GM23338 (cell line): ENCODE measurements at regions not wholly inside any gene's neighbourhood (a gene's known extent, or its start where the extent isn't known, plus 50 kb on each side); places are given as distances from the start of the nearest gene placed in this dataset.
A peak's percentile ranks its signal among the peaks of the same experiment; 100 is the strongest.

Experiments
- CREB1 ChIP-seq: fragments of 250-450 bp; sonication (Bioruptor Pico); IDR thresholded peaks from 2 replicates; pipeline ENCODE4 v1.5.0; 2020; ENCODE audit warnings: low read depth, mild to moderate bottlenecking, moderate library complexity
- CTCF ChIP-seq, 2 experiments: fragments of 200-600 bp in 1 of 2; sonication (generic) in 1 of 2; conservative IDR thresholded peaks; 2 replicates each; pipeline versions ENCODE4 v1.5.1 to v1.6.1; 2016 to 2017; ENCODE audit warnings: antibody characterized with exemption in 2 of 2, low read depth in 2 of 2, mild to moderate bottlenecking in 2 of 2, moderate library complexity in 1 of 2
- ETS1 ChIP-seq: IDR thresholded peaks from 2 replicates; pipeline ENCODE4 v1.6.1; 2016; ENCODE audit warnings: antibody characterized with exemption
- EZH2 ChIP-seq: fragments of 200-600 bp; sonication (generic); IDR thresholded peaks from one replicate; pipeline ENCODE4 v1.8.0; 2017; ENCODE audit warnings: antibody characterized with exemption, mild to moderate bottlenecking, low read depth; ENCODE audit not compliant: unreplicated experiment
- EZH2phosphoT487 ChIP-seq: fragments of 200-600 bp; sonication (generic); IDR thresholded peaks from one replicate; pipeline ENCODE4 v1.8.1; 2018; ENCODE audit warnings: antibody characterized with exemption; ENCODE audit not compliant: unreplicated experiment
- JUNB ChIP-seq: IDR thresholded peaks from one replicate; pipeline ENCODE4 v1.6.1; 2016; ENCODE audit warnings: antibody characterized with exemption; ENCODE audit not compliant: unreplicated experiment
- NANOG ChIP-seq: IDR thresholded peaks from 2 replicates; pipeline ENCODE4 v1.6.1; 2016; ENCODE audit warnings: antibody characterized with exemption, borderline replicate concordance
- POLR2AphosphoS5 ChIP-seq: IDR thresholded peaks from 2 replicates; pipeline ENCODE4 v1.6.1; 2016; ENCODE audit warnings: antibody characterized with exemption, low read depth
- STAT1 ChIP-seq: IDR thresholded peaks from one replicate; pipeline ENCODE4 v1.6.1; 2016; ENCODE audit warnings: antibody characterized with exemption; ENCODE audit not compliant: unreplicated experiment
- ZNF114 ChIP-seq: fragments of 250-450 bp; sonication (Bioruptor Pico); IDR thresholded peaks from 2 replicates; pipeline ENCODE4 v1.5.0; 2020; ENCODE audit warnings: mild to moderate bottlenecking, moderate library complexity
- ZNF462 ChIP-seq: fragments of 250-450 bp; sonication (Bioruptor Pico); IDR thresholded peaks from 2 replicates; pipeline ENCODE4 v1.5.0; 2020; ENCODE audit warnings: mild to moderate bottlenecking, moderate library complexity
- TF ChIP-seq, protein P1 (sequence below): IDR thresholded peaks from one replicate; pipeline ENCODE4 v1.6.1; 2018; ENCODE audit warnings: antibody characterized with exemption; ENCODE audit not compliant: unreplicated experiment

GRCh38 chr15:70259640-70260508 lies 162.2 kb upstream of the TLE3 start:
- TF ChIP-seq CTCF (conservative IDR thresholded peaks at IDR 0.05; ENCODE audit: low read depth in 2 of 2) = peak; percentile 48 to 66
- no peak for TF ChIP-seq JUNB
- no peak for TF ChIP-seq EZH2phosphoT487
- no peak for TF ChIP-seq EZH2
- TF ChIP-seq, protein P1, sequence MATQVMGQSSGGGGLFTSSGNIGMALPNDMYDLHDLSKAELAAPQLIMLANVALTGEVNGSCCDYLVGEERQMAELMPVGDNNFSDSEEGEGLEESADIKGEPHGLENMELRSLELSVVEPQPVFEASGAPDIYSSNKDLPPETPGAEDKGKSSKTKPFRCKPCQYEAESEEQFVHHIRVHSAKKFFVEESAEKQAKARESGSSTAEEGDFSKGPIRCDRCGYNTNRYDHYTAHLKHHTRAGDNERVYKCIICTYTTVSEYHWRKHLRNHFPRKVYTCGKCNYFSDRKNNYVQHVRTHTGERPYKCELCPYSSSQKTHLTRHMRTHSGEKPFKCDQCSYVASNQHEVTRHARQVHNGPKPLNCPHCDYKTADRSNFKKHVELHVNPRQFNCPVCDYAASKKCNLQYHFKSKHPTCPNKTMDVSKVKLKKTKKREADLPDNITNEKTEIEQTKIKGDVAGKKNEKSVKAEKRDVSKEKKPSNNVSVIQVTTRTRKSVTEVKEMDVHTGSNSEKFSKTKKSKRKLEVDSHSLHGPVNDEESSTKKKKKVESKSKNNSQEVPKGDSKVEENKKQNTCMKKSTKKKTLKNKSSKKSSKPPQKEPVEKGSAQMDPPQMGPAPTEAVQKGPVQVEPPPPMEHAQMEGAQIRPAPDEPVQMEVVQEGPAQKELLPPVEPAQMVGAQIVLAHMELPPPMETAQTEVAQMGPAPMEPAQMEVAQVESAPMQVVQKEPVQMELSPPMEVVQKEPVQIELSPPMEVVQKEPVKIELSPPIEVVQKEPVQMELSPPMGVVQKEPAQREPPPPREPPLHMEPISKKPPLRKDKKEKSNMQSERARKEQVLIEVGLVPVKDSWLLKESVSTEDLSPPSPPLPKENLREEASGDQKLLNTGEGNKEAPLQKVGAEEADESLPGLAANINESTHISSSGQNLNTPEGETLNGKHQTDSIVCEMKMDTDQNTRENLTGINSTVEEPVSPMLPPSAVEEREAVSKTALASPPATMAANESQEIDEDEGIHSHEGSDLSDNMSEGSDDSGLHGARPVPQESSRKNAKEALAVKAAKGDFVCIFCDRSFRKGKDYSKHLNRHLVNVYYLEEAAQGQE = no peak
- no peak for TF ChIP-seq POLR2AphosphoS5
- no peak for TF ChIP-seq ZNF114
- TF ChIP-seq NANOG = no peak
- TF ChIP-seq STAT1 = no peak
- no peak for TF ChIP-seq ZNF462 (CRISPR knock-in tag)
- TF ChIP-seq CREB1 = no peak
- no peak for TF ChIP-seq ETS1
